Stimulated activated naive CD8-positive, alpha-beta T cell treated with anti-CD3 and anti-CD28 coated beads, Interleukin-15, Interleukin-2, amounts not matched to agents 100 U/mL and 50 U/mL, for 24 hours (primary cell): ENCODE measurements at regions not wholly inside any gene's neighbourhood (a gene's known extent, or its start where the extent isn't known, plus 50 kb on each side); places are given as distances from the start of the nearest gene placed in this dataset.
"Not testable (repeated sequence)": the region's sequence is repeated elsewhere in the genome, so short reads cannot be mapped to it uniquely, and the experiment has no call there.

Experiments
- ATAC-seq: fragments of 150-1000 bp; cut with Tn5 transposase; one replicate; pipeline ENCODE4 v1.10.0; 2021
- DNase-seq: peaks from one replicate; pipeline ENCODE4 v3.0.0; 2021

- ATAC-seq (no peak), DNase-seq (no peak)
Observed at GRCh38 chr4:169934794-169935429, 91.3 kb downstream of the MFAP3L start.

GRCh38 chr4:169933531-169933930, 92.7 kb downstream of the MFAP3L start:
- ATAC-seq (no peak), DNase-seq (no peak)

- no peak for ATAC-seq
- no peak for DNase-seq
Observed at GRCh38 chr4:169931964-169932363, 94.2 kb downstream of the MFAP3L start.

- not testable (repeated sequence) for ATAC-seq, DNase-seq
Observed at GRCh38 chr4:169930755-169931154, 95.4 kb downstream of the MFAP3L start.

GRCh38 chr4:169927280-169927679, 98.9 kb downstream of the MFAP3L start:
- no peak for DNase-seq
- no peak for ATAC-seq

GRCh38 chr4:169925678-169926077, 100.5 kb downstream of the MFAP3L start:
- DNase-seq (no peak), ATAC-seq (no peak)

- no peak for ATAC-seq
- no peak for DNase-seq
Observed at GRCh38 chr4:169922632-169923276, 103.4 kb downstream of the MFAP3L start.

GRCh38 chr4:169921732-169922131, 104.5 kb downstream of the MFAP3L start:
- DNase-seq, result no peak
- ATAC-seq, result no peak

- ATAC-seq, result no peak
- DNase-seq, result no peak
Observed at GRCh38 chr4:169921237-169921636, 105.0 kb downstream of the MFAP3L start.

GRCh38 chr4:169919194-169920124, 106.7 kb downstream of the MFAP3L start:
- not testable (repeated sequence) for DNase-seq

GRCh38 chr4:169915545-169915944, 110.7 kb downstream of the MFAP3L start:
- ATAC-seq (no peak), DNase-seq (no peak)

More at GRCh38 chr4:169919194-169920124, 106.7 kb downstream of the MFAP3L start:
- ATAC-seq, result not testable (repeated sequence)

- DNase-seq (no peak), ATAC-seq (no peak)
Observed at GRCh38 chr4:169914866-169915265, 111.3 kb downstream of the MFAP3L start.

GRCh38 chr4:169912996-169913395, 113.2 kb downstream of the MFAP3L start:
- DNase-seq (no peak), ATAC-seq (no peak)

- ATAC-seq (no peak), DNase-seq (no peak)
Observed at GRCh38 chr4:169909897-169910296, 116.3 kb downstream of the MFAP3L start.

GRCh38 chr4:169909479-169909878, 116.7 kb downstream of the MFAP3L start:
- ATAC-seq (no peak), DNase-seq (no peak)

GRCh38 chr4:169907705-169908104, 118.5 kb downstream of the MFAP3L start:
- no peak for DNase-seq
- ATAC-seq, result no peak

- ATAC-seq (no peak), DNase-seq (no peak)
Observed at GRCh38 chr4:169906821-169907220, 119.4 kb downstream of the MFAP3L start.

- DNase-seq, result no peak
Observed at GRCh38 chr4:169906104-169906503, 120.1 kb downstream of the MFAP3L start.

GRCh38 chr4:169902658-169903345, 123.4 kb downstream of the MFAP3L start:
- no peak for ATAC-seq
- DNase-seq, result no peak

More at GRCh38 chr4:169906104-169906503, 120.1 kb downstream of the MFAP3L start:
- ATAC-seq, result no peak

- DNase-seq, result no peak
- ATAC-seq, result no peak
Observed at GRCh38 chr4:169900241-169900845, 125.9 kb downstream of the MFAP3L start.

GRCh38 chr4:169899295-169899694, 126.9 kb downstream of the MFAP3L start:
- ATAC-seq (no peak), DNase-seq (no peak)

- ATAC-seq (no peak), DNase-seq (no peak)
Observed at GRCh38 chr4:169898095-169898494, 128.1 kb downstream of the MFAP3L start.
